Naive thymus-derived CD4-positive, alpha-beta T cell (primary cell): ENCODE measurements at regions not wholly inside any gene's neighbourhood (a gene's known extent, or its start where the extent isn't known, plus 50 kb on each side); places are given as distances from the start of the nearest gene placed in this dataset.
A peak's percentile ranks its signal among the peaks of the same experiment; 100 is the strongest.

Experiments used
- ATAC-seq: fragments of 150-1000 bp; cut with Tn5 transposase; 2 replicates; pipeline ENCODE4 v1.10.0; 2021; ENCODE audit warnings: mild to moderate bottlenecking, moderate library complexity
- CTCF ChIA-PET: fragments of 350-600 bp; sonication (Branson Sonifier 250); formaldehyde crosslinking; loops from one replicate; lab custom pipeline; 2021; ENCODE audit warnings: antibody characterized with exemption; lab: Charles Lee
- POLR2A ChIA-PET: fragments of 350-600 bp; sonication (Branson Sonifier 250); formaldehyde crosslinking; loops from one replicate; lab custom pipeline; 2021; ENCODE audit warnings: antibody characterized with exemption, inconsistent platforms; lab: Charles Lee
- DNase-seq, 9 donors: peaks; one replicate each; pipeline versions ENCODE4 v3.0.0 to v3.0.0-alpha.2; 2020 to 2022; ENCODE audit warnings: mixed read lengths in 1 of 9
- H3K27ac ChIP-seq: one replicate; pipeline ENCODE4 v1.7.0; 2013; ENCODE audit warnings: mild to moderate bottlenecking, low read depth, low read length, moderate library complexity
- H3K27me3 ChIP-seq, 2 donors: one replicate each; pipeline ENCODE4 v1.7.0; 2013; ENCODE audit warnings: low read length in 2 of 2, mild to moderate bottlenecking in 2 of 2, moderate library complexity in 2 of 2; ENCODE audit not compliant: control insufficient read depth in 2 of 2, insufficient read depth in 2 of 2
- H3K36me3 ChIP-seq, 3 experiments: 1 replicate in 2 of 3; 2 replicates in 1 of 3; pipeline ENCODE4 v1.7.0; 2013; ENCODE audit warnings: low read length in 3 of 3, mild to moderate bottlenecking in 3 of 3, moderate library complexity in 1 of 3; ENCODE audit not compliant: insufficient read depth in 3 of 3, control insufficient read depth in 2 of 3
- H3K4me1 ChIP-seq, 2 donors: one replicate each; pipeline ENCODE4 v1.7.0; 2013; ENCODE audit warnings: low read length in 2 of 2, mild to moderate bottlenecking in 2 of 2, moderate library complexity in 1 of 2; ENCODE audit not compliant: control insufficient read depth in 2 of 2, insufficient read depth in 2 of 2
- H3K4me3 ChIP-seq: 2 replicates; pipeline ENCODE4 v1.7.0; 2013; ENCODE audit warnings: mild to moderate bottlenecking, low read length
- H3K9me3 ChIP-seq, 3 experiments: 1 replicate in 2 of 3; 2 replicates in 1 of 3; pipeline ENCODE4 v1.7.0; 2013; ENCODE audit warnings: low read length in 3 of 3; ENCODE audit not compliant: control insufficient read depth in 2 of 3
- H3K27ac Mint-ChIP-seq, 9 donors: one replicate each; pipeline ENCODE4 v1.8.0; 2020 to 2022; ENCODE audit warnings: mixed read lengths in 9 of 9, mild to moderate bottlenecking in 8 of 9, moderate library complexity in 5 of 9, inconsistent platforms in 2 of 9
- H3K27me3 Mint-ChIP-seq, 5 donors: one replicate each; pipeline ENCODE4 v1.8.0; 2021 to 2022; ENCODE audit warnings: mixed read lengths in 5 of 5, mild to moderate bottlenecking in 1 of 5
- H3K36me3 Mint-ChIP-seq, 5 donors: one replicate each; pipeline ENCODE4 v1.8.0; 2020 to 2022; ENCODE audit warnings: mixed read lengths in 5 of 5, mild to moderate bottlenecking in 3 of 5, inconsistent platforms in 1 of 5
- H3K4me1 Mint-ChIP-seq, 7 donors: one replicate each; pipeline ENCODE4 v1.8.0; 2020 to 2022; ENCODE audit warnings: mixed read lengths in 7 of 7, mild to moderate bottlenecking in 3 of 7, inconsistent platforms in 1 of 7
- H3K4me3 Mint-ChIP-seq, 10 donors: one replicate each; pipeline ENCODE4 v1.8.0; 2020 to 2022; ENCODE audit warnings: mild to moderate bottlenecking in 10 of 10, mixed read lengths in 10 of 10, moderate library complexity in 6 of 10, inconsistent platforms in 2 of 10
- H3K9me3 Mint-ChIP-seq, 11 donors: one replicate each; pipeline ENCODE4 v1.8.0; 2020 to 2022; ENCODE audit warnings: mixed read lengths in 11 of 11, mild to moderate bottlenecking in 4 of 11, inconsistent platforms in 1 of 11, moderate library complexity in 1 of 11
- intact Hi-C, 2 donors: fragments of 100-400 bp; cut with micrococcal nuclease; formaldehyde crosslinking; loops; one replicate each; pipeline ENCODE4 v1.15.1; 2023

- H3K4me3 ChIP-seq: no peak overlapping the region
- H3K27me3 ChIP-seq: no peaks in the 10 kb centered on the region
- peak overlapping the region in 1 of 9 donors; percentile 6 for H3K27ac Mint-ChIP-seq
- ChIA-PET CTCF (no interaction called here), POLR2A (interaction anchor here (0.7 kb wide), 1 partner anchor 55 kb away, joined by 3 read pairs; no protein-coding TSS in a partner anchor)
- ATAC-seq (no peak), DNase-seq (no peak)
- peaks cover 0 to 6% (median 0%) of the 10 kb centered on the region in 5 donors for H3K27me3 Mint-ChIP-seq
- no peaks in the 10 kb centered on the region for H3K36me3 ChIP-seq
- intact Hi-C loops: no loop called here
- H3K4me1 ChIP-seq: no peaks in the 10 kb centered on the region
- H3K4me1 Mint-ChIP-seq: no peaks in the 10 kb centered on the region
- peaks cover 0 to 9% (median 0%) of the 10 kb centered on the region in 5 donors for H3K36me3 Mint-ChIP-seq
- peaks cover 0 to 9% (median 0%) of the 10 kb centered on the region in 11 donors for H3K9me3 Mint-ChIP-seq
- H3K27ac ChIP-seq: no peak overlapping the region
- H3K9me3 ChIP-seq: no peaks in the 10 kb centered on the region
- H3K4me3 Mint-ChIP-seq: no peak overlapping the region
Measured at GRCh38 chr7:152495867-152496266, 60.1 kb upstream of the KMT2C start.

- Histone ChIP-seq H3K36me3 (no peaks in the 10 kb centered on the region), H3K27ac (no peak overlapping the region), H3K4me1 (no peaks in the 10 kb centered on the region), H3K9me3 (no peaks in the 10 kb centered on the region), H3K4me3 (no peak overlapping the region), H3K27me3 (no peaks in the 10 kb centered on the region)
- DNase-seq (no peak), ATAC-seq (no peak)
- intact Hi-C loops: no loop called here
- Mint-ChIP-seq H3K4me1 (no peaks in the 10 kb centered on the region), H3K27me3 (peaks cover 0 to 6% (median 0%) of the 10 kb centered on the region in 5 donors), H3K27ac (no peak overlapping the region), H3K9me3 (peaks cover 0 to 9% (median 0%) of the 10 kb centered on the region in 11 donors), H3K4me3 (no peak overlapping the region), H3K36me3 (peaks cover 0 to 9% (median 0%) of the 10 kb centered on the region in 5 donors)
- ChIA-PET CTCF (interaction anchor here (0.6 kb wide), 1 partner anchor 17 kb away, joined by 7 read pairs; no protein-coding TSS in a partner anchor), POLR2A (no interaction called here)
Measured at GRCh38 chr7:152492952-152493351, 57.1 kb upstream of the KMT2C start.

GRCh38 chr7:152489044-152489443 is 53.2 kb upstream of the KMT2C start:
- no peaks in the 10 kb centered on the region for H3K4me1 Mint-ChIP-seq
- Histone ChIP-seq H3K27ac (no peak overlapping the region), H3K4me3 (no peak overlapping the region), H3K9me3 (no peaks in the 10 kb centered on the region), H3K4me1 (no peaks in the 10 kb centered on the region), H3K36me3 (no peaks in the 10 kb centered on the region), H3K27me3 (no peaks in the 10 kb centered on the region)
- ATAC-seq (no peak), DNase-seq (no peak)
- peaks cover 0 to 6% (median 0%) of the 10 kb centered on the region in 5 donors for H3K27me3 Mint-ChIP-seq
- H3K9me3 Mint-ChIP-seq: no peaks in the 10 kb centered on the region
- ChIA-PET CTCF (no interaction called here), POLR2A (no interaction called here)
- H3K36me3 Mint-ChIP-seq: no peaks in the 10 kb centered on the region
- no peak overlapping the region for H3K4me3 Mint-ChIP-seq
- intact Hi-C loops: no loop called here
- no peak overlapping the region for H3K27ac Mint-ChIP-seq

- ChIA-PET POLR2A (no interaction called here), CTCF (no interaction called here)
- H3K9me3 Mint-ChIP-seq: no peaks in the 10 kb centered on the region
- no peak overlapping the region for H3K4me3 Mint-ChIP-seq
- no peaks in the 10 kb centered on the region for H3K27me3 ChIP-seq
- H3K9me3 ChIP-seq: no peaks in the 10 kb centered on the region
- no peak overlapping the region for H3K4me3 ChIP-seq
- H3K4me1 ChIP-seq: no peaks in the 10 kb centered on the region
- ATAC-seq (no peak), DNase-seq (no peak)
- H3K27me3 Mint-ChIP-seq: peaks cover 0 to 4% (median 0%) of the 10 kb centered on the region in 5 donors
- H3K27ac Mint-ChIP-seq: no peak overlapping the region
- no peaks in the 10 kb centered on the region for H3K36me3 Mint-ChIP-seq
- H3K4me1 Mint-ChIP-seq: no peaks in the 10 kb centered on the region
- intact Hi-C loops: no loop called here
- no peaks in the 10 kb centered on the region for H3K36me3 ChIP-seq
- H3K27ac ChIP-seq: no peak overlapping the region
Measured at GRCh38 chr7:152486968-152487367, 51.2 kb upstream of the KMT2C start.

GRCh38 chr7:152485826-152486225 is 50.0 kb upstream of the KMT2C start:
- Histone ChIP-seq H3K4me1 (no peaks in the 10 kb centered on the region), H3K27me3 (no peaks in the 10 kb centered on the region), H3K9me3 (no peaks in the 10 kb centered on the region), H3K36me3 (no peaks in the 10 kb centered on the region), H3K27ac (no peak overlapping the region), H3K4me3 (no peak overlapping the region)
- ATAC-seq: no peak
- no peak for DNase-seq
- Mint-ChIP-seq H3K4me3 (no peak overlapping the region), H3K27ac (peak overlapping the region in 1 of 9 donors; percentile 28), H3K27me3 (peaks cover 0 to 4% (median 0%) of the 10 kb centered on the region in 5 donors), H3K4me1 (no peaks in the 10 kb centered on the region), H3K36me3 (no peaks in the 10 kb centered on the region), H3K9me3 (no peaks in the 10 kb centered on the region)
- POLR2A ChIA-PET: no interaction called here
- intact Hi-C loops: no loop called here
- CTCF ChIA-PET: no interaction called here
